HEK293 (cell line): ENCODE measurements at regions not wholly inside any gene's neighbourhood (a gene's known extent, or its start where the extent isn't known, plus 50 kb on each side); places are given as distances from the start of the nearest gene placed in this dataset.

ENCODE experiments used
- CTCF ChIA-PET: fragments of 350-600 bp; formaldehyde crosslinking; extraction: SDS; loops from one replicate; lab custom pipeline; 2021; ENCODE audit warnings: antibody characterized with exemption; lab: Yijun Ruan, JAX
- POLR2A ChIA-PET: fragments of 300-600 bp; formaldehyde crosslinking; extraction: SDS; loops from one replicate; lab custom pipeline; 2020; ENCODE audit warnings: antibody characterized with exemption, inconsistent platforms; lab: Yijun Ruan, JAX
- H3K27ac ChIP-seq: fragments of 200-500 bp; sonication (Bioruptor generic); 2 replicates; pipeline ENCODE4 v1.5.1; 2014; ENCODE audit warnings: low read depth, low read length, control low read depth, inconsistent platforms; ENCODE audit errors: extremely low read depth
- H3K36me3 ChIP-seq, 2 experiments: fragments of 200-500 bp in 1 of 2; sonication (Bioruptor generic) in 1 of 2; 1 replicate in 1 of 2; 2 replicates in 1 of 2; pipeline ENCODE4 v1.5.1; 2014 to 2017; ENCODE audit warnings: inconsistent platforms in 2 of 2, low read length in 2 of 2; ENCODE audit not compliant: control insufficient read depth in 2 of 2, insufficient read depth in 1 of 2
- H3K4me1 ChIP-seq: fragments of 200-500 bp; sonication (Bioruptor generic); 2 replicates; pipeline ENCODE4 v1.5.1; 2014; ENCODE audit warnings: mild to moderate bottlenecking, low read length, inconsistent platforms; ENCODE audit not compliant: control insufficient read depth, insufficient read depth
- H3K4me3 ChIP-seq: 2 replicates; pipeline ENCODE4 v1.5.1; 2011; ENCODE audit warnings: low read depth, mild to moderate bottlenecking, control low read depth, low read length, moderate library complexity
- H3K9me3 ChIP-seq: fragments of 200-500 bp; sonication (Bioruptor generic); 2 replicates; pipeline ENCODE4 v1.5.1; 2014; ENCODE audit warnings: low read depth, low read length, inconsistent platforms; ENCODE audit not compliant: control insufficient read depth, insufficient read depth
- ZFP69B ChIP-seq: fragments of 450-650 bp; formaldehyde crosslinking; IDR thresholded peaks from 2 replicates; pipeline ENCODE4 v1.5.1; 2016; ENCODE audit warnings: missing biosample characterization, missing genetic modification characterization
- ZNF157 ChIP-seq: fragments of 450-650 bp; formaldehyde crosslinking; IDR thresholded peaks from 2 replicates; pipeline ENCODE4 v1.5.1; 2016; ENCODE audit warnings: missing biosample characterization, missing genetic modification characterization
- ZNF16 ChIP-seq: fragments of 450-650 bp; formaldehyde crosslinking; IDR thresholded peaks from 2 replicates; pipeline ENCODE4 v1.5.1; 2016; ENCODE audit warnings: low read depth, missing biosample characterization, missing genetic modification characterization
- ZNF211 ChIP-seq: fragments of 450-650 bp; formaldehyde crosslinking; IDR thresholded peaks from 2 replicates; pipeline ENCODE4 v1.5.1; 2016; ENCODE audit warnings: low read depth, missing biosample characterization, missing genetic modification characterization
- ZNF416 ChIP-seq: fragments of 450-650 bp; formaldehyde crosslinking; IDR thresholded peaks from 2 replicates; pipeline ENCODE4 v1.5.1; 2016; ENCODE audit warnings: missing biosample characterization, missing genetic modification characterization
- ZNF423 ChIP-seq: fragments of 450-650 bp; formaldehyde crosslinking; IDR thresholded peaks from 2 replicates; pipeline ENCODE4 v1.5.1; 2016; ENCODE audit warnings: missing biosample characterization, missing genetic modification characterization
- ZNF426 ChIP-seq: fragments of 450-650 bp; formaldehyde crosslinking; IDR thresholded peaks from 2 replicates; pipeline ENCODE4 v1.5.1; 2017; ENCODE audit warnings: missing biosample characterization, missing genetic modification characterization, mild to moderate bottlenecking, inconsistent platforms, moderate library complexity
- ZNF473 ChIP-seq: fragments of 450-650 bp; formaldehyde crosslinking; IDR thresholded peaks from 2 replicates; pipeline ENCODE4 v1.5.1; 2017; ENCODE audit warnings: missing biosample characterization, missing genetic modification characterization
- ZNF621 ChIP-seq: fragments of 450-650 bp; formaldehyde crosslinking; IDR thresholded peaks from 2 replicates; pipeline ENCODE4 v1.5.1; 2017; ENCODE audit warnings: missing biosample characterization, missing genetic modification characterization
- ZNF843 ChIP-seq: fragments of 450-650 bp; formaldehyde crosslinking; IDR thresholded peaks from 2 replicates; pipeline ENCODE4 v1.5.1; 2016; ENCODE audit warnings: missing biosample characterization, missing genetic modification characterization
- TF ChIP-seq, protein P1 (sequence below): fragments of 450-650 bp; formaldehyde crosslinking; IDR thresholded peaks from 2 replicates; pipeline ENCODE4 v1.5.1; 2016; ENCODE audit warnings: missing biosample characterization, missing genetic modification characterization
- TF ChIP-seq, protein P2 (sequence below): fragments of 450-650 bp; formaldehyde crosslinking; IDR thresholded peaks from 2 replicates; pipeline ENCODE4 v1.5.1; 2016; ENCODE audit warnings: missing biosample characterization, missing genetic modification characterization
- TF ChIP-seq, protein P3 (sequence below): fragments of 450-650 bp; formaldehyde crosslinking; IDR thresholded peaks from 2 replicates; pipeline ENCODE4; 2016; ENCODE audit warnings: missing biosample characterization, missing genetic modification characterization
- TF ChIP-seq, protein P4 (sequence below): fragments of 450-650 bp; formaldehyde crosslinking; IDR thresholded peaks from 2 replicates; pipeline ENCODE4 v1.5.1; 2016; ENCODE audit warnings: missing biosample characterization, missing genetic modification characterization
- TF ChIP-seq, protein P5 (sequence below): fragments of 450-650 bp; formaldehyde crosslinking; IDR thresholded peaks from 2 replicates; pipeline ENCODE4 v1.5.1; 2016; ENCODE audit warnings: missing biosample characterization, missing genetic modification characterization
- TF ChIP-seq, protein P6 (sequence below): fragments of 450-650 bp; formaldehyde crosslinking; IDR thresholded peaks from 2 replicates; pipeline ENCODE4 v1.5.1; 2016; ENCODE audit warnings: missing biosample characterization, missing genetic modification characterization
- TF ChIP-seq, protein P7 (sequence below): fragments of 450-650 bp; formaldehyde crosslinking; IDR thresholded peaks from 2 replicates; pipeline ENCODE4 v1.5.1; 2016; ENCODE audit warnings: missing biosample characterization, missing genetic modification characterization

DNA sequence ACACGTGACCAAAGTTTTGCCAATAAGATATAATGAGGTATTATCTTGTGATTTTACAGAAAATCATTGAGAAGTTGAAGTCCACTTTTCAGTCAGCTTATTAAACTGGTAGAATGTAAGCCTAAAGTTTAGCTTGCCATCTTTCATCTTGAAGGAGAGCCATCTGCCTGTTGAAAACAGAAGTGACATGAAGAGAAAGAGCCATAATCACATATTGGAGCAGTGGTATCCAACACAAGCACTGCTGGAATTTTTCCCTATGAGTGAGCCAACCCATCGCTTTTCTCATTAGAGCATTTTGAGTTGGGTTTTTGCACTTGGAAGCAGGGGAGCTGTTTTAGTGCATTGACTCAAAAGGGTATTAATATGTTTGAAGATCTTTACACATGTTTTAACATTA, 117.6 kb upstream of the FERD3L start (continued):
- TF ChIP-seq, protein P1, sequence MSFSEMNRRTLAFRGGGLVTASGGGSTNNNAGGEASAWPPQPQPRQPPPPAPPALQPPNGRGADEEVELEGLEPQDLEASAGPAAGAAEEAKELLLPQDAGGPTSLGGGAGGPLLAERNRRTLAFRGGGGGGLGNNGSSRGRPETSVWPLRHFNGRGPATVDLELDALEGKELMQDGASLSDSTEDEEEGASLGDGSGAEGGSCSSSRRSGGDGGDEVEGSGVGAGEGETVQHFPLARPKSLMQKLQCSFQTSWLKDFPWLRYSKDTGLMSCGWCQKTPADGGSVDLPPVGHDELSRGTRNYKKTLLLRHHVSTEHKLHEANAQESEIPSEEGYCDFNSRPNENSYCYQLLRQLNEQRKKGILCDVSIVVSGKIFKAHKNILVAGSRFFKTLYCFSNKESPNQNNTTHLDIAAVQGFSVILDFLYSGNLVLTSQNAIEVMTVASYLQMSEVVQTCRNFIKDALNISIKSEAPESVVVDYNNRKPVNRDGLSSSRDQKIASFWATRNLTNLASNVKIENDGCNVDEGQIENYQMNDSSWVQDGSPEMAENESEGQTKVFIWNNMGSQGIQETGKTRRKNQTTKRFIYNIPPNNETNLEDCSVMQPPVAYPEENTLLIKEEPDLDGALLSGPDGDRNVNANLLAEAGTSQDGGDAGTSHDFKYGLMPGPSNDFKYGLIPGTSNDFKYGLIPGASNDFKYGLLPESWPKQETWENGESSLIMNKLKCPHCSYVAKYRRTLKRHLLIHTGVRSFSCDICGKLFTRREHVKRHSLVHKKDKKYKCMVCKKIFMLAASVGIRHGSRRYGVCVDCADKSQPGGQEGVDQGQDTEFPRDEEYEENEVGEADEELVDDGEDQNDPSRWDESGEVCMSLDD (tag by site-specific recombination): no peak
- TF ChIP-seq ZNF843 (tag by site-specific recombination) (no peak), ZNF621 (tag by site-specific recombination) (no peak), ZNF157 (tag by site-specific recombination) (no peak)
- TF ChIP-seq, protein P2, sequence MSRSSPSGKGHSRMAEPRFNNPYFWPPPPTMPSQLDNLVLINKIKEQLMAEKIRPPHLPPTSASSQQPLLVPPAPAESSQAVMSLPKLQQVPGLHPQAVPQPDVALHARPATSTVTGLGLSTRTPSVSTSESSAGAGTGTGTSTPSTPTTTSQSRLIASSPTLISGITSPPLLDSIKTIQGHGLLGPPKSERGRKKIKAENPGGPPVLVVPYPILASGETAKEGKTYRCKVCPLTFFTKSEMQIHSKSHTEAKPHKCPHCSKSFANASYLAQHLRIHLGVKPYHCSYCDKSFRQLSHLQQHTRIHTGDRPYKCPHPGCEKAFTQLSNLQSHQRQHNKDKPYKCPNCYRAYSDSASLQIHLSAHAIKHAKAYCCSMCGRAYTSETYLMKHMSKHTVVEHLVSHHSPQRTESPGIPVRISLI (tag by site-specific recombination): no peak
- TF ChIP-seq, protein P3, sequence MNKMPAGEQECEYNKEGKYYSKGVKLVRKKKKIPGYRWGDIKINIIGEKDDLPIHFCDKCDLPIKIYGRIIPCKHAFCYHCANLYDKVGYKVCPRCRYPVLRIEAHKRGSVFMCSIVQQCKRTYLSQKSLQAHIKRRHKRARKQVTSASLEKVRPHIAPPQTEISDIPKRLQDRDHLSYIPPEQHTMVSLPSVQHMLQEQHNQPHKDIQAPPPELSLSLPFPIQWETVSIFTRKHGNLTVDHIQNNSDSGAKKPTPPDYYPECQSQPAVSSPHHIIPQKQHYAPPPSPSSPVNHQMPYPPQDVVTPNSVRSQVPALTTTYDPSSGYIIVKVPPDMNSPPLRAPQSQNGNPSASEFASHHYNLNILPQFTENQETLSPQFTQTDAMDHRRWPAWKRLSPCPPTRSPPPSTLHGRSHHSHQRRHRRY: no peak
- TF ChIP-seq, protein P4, sequence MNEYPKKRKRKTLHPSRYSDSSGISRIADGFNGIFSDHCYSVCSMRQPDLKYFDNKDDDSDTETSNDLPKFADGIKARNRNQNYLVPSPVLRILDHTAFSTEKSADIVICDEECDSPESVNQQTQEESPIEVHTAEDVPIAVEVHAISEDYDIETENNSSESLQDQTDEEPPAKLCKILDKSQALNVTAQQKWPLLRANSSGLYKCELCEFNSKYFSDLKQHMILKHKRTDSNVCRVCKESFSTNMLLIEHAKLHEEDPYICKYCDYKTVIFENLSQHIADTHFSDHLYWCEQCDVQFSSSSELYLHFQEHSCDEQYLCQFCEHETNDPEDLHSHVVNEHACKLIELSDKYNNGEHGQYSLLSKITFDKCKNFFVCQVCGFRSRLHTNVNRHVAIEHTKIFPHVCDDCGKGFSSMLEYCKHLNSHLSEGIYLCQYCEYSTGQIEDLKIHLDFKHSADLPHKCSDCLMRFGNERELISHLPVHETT (tag by site-specific recombination): no peak

DNA sequence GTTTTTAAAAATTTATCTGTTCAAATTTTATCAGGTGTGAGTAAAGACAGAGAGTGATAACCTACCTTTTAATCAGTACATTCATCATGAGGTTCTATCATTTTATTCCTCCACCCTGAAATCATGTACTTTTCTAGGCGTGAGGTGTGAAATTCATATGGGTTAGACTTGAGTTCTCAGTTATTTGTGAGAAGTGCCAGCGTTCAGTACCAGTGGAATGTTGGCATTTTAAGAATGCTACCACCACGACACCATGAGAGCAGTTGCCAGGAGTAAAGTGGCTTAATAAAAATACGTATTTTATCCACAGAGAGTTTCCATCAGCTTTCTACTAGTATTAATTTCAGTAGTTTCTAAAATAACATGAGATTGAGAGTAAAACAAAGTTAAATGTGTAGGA, 104.1 kb upstream of the FERD3L start:
- Histone ChIP-seq H3K4me3 (no peak overlapping the region), H3K4me1 (no peaks in the 10 kb centered on the region), H3K27ac (no peak overlapping the region), H3K9me3 (no peaks in the 10 kb centered on the region), H3K36me3 (no peaks in the 10 kb centered on the region)
- ChIA-PET POLR2A (no interaction called here), CTCF (interaction anchor here (2.0 kb wide), 1 partner anchor 13 kb away, joined by 7 read pairs; no protein-coding TSS in a partner anchor)
- TF ChIP-seq, protein P5, sequence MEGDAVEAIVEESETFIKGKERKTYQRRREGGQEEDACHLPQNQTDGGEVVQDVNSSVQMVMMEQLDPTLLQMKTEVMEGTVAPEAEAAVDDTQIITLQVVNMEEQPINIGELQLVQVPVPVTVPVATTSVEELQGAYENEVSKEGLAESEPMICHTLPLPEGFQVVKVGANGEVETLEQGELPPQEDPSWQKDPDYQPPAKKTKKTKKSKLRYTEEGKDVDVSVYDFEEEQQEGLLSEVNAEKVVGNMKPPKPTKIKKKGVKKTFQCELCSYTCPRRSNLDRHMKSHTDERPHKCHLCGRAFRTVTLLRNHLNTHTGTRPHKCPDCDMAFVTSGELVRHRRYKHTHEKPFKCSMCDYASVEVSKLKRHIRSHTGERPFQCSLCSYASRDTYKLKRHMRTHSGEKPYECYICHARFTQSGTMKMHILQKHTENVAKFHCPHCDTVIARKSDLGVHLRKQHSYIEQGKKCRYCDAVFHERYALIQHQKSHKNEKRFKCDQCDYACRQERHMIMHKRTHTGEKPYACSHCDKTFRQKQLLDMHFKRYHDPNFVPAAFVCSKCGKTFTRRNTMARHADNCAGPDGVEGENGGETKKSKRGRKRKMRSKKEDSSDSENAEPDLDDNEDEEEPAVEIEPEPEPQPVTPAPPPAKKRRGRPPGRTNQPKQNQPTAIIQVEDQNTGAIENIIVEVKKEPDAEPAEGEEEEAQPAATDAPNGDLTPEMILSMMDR (tag by site-specific recombination): no peak
- TF ChIP-seq ZNF426: no peak

DNA sequence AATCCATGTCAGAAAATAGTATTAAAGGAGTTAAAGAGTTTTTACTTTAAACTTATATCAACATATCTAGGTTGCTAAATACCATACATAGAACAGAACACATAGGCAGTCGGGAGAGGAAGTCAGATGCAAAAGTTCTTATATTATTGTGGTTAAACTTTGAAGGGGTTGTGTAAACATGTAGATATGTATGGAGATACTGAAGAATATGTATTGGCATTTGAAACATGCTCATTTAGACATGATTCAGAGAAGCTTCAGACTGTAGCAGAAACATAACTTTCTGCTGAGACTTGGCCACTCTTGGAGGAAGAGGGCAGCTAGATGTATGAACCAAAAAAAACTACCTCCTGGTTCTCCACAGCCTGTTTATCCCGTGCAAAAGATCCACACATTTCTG, 103.5 kb upstream of the FERD3L start:
- Histone ChIP-seq H3K36me3 (no peaks in the 10 kb centered on the region), H3K9me3 (no peaks in the 10 kb centered on the region), H3K27ac (no peak overlapping the region), H3K4me3 (no peak overlapping the region), H3K4me1 (no peaks in the 10 kb centered on the region)
- CTCF ChIA-PET: interaction anchor here (2.0 kb wide), 1 partner anchor 14 kb away, joined by 7 read pairs; no protein-coding TSS in a partner anchor
- POLR2A ChIA-PET: no interaction called here
- TF ChIP-seq, protein P6, sequence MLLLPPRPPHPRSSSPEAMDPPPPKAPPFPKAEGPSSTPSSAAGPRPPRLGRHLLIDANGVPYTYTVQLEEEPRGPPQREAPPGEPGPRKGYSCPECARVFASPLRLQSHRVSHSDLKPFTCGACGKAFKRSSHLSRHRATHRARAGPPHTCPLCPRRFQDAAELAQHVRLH (tag by site-specific recombination): no peak

DNA sequence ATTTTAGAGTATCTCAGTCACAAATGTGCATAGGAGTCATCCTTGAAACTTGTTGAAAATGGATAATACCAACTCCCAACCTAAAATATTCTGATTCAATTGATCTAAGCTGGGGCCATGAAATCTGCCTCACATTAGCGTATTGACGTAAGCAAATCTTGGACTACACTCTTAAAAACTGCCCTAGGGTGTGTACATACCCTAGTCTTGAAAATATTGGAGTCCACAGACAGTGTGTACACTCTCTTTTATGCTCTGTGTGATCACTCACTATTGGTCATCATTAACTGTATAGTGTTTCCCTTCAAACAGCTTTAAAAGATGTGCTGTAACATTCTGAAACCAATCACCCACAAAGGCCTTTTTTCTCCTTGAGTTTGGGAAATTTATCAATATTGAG, 102.9 kb upstream of the FERD3L start:
- ChIA-PET CTCF (no interaction called here), POLR2A (no interaction called here)
- Histone ChIP-seq H3K4me1 (no peaks in the 10 kb centered on the region), H3K9me3 (no peaks in the 10 kb centered on the region), H3K36me3 (no peaks in the 10 kb centered on the region), H3K27ac (no peak overlapping the region), H3K4me3 (no peak overlapping the region)
- TF ChIP-seq ZNF211: no peak
- no peak for TF ChIP-seq ZFP69B (tag by site-specific recombination)
- no peak for TF ChIP-seq ZNF416 (tag by site-specific recombination)
- TF ChIP-seq ZNF473: no peak
- no peak for TF ChIP-seq ZNF423
- TF ChIP-seq, protein P7, sequence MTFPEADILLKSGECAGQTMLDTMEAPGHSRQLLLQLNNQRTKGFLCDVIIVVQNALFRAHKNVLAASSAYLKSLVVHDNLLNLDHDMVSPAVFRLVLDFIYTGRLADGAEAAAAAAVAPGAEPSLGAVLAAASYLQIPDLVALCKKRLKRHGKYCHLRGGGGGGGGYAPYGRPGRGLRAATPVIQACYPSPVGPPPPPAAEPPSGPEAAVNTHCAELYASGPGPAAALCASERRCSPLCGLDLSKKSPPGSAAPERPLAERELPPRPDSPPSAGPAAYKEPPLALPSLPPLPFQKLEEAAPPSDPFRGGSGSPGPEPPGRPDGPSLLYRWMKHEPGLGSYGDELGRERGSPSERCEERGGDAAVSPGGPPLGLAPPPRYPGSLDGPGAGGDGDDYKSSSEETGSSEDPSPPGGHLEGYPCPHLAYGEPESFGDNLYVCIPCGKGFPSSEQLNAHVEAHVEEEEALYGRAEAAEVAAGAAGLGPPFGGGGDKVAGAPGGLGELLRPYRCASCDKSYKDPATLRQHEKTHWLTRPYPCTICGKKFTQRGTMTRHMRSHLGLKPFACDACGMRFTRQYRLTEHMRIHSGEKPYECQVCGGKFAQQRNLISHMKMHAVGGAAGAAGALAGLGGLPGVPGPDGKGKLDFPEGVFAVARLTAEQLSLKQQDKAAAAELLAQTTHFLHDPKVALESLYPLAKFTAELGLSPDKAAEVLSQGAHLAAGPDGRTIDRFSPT (tag by site-specific recombination): no peak
- TF ChIP-seq ZNF16 (tag by site-specific recombination): no peak
- TF ChIP-seq, all 188 proteins: peak for 0
